GM06990 (cell line): ENCODE measurements at regions not wholly inside any gene's neighbourhood (a gene's known extent, or its start where the extent isn't known, plus 50 kb on each side); places are given as distances from the start of the nearest gene placed in this dataset.

Source experiments
- DNase-seq: peaks from one replicate; pipeline ENCODE4 v3.0.0-alpha.2; 2011; ENCODE audit not compliant: insufficient read length; ENCODE audit errors: extremely low read depth
- H3K27me3 ChIP-seq: replicated peaks from 2 replicates; pipeline ENCODE4 v1.6.0; 2011; ENCODE audit warnings: low read length; ENCODE audit not compliant: control insufficient read depth, insufficient read depth
- H3K36me3 ChIP-seq: 2 replicates; pipeline ENCODE4 v1.5.1; 2011; ENCODE audit warnings: low read length; ENCODE audit not compliant: control insufficient read depth, insufficient read depth
- H3K4me3 ChIP-seq: replicated peaks from 2 replicates; pipeline ENCODE4 v1.5.1; 2011; ENCODE audit warnings: low read depth, mild to moderate bottlenecking, control low read depth, low read length
- TF ChIP-seq, protein P1 (sequence below): IDR thresholded peaks from 2 replicates; pipeline ENCODE4 v1.5.1; 2011; ENCODE audit warnings: low read length, control low read depth, mild to moderate bottlenecking, inconsistent platforms; ENCODE audit not compliant: insufficient read depth, poor library complexity, severe bottlenecking

DNA sequence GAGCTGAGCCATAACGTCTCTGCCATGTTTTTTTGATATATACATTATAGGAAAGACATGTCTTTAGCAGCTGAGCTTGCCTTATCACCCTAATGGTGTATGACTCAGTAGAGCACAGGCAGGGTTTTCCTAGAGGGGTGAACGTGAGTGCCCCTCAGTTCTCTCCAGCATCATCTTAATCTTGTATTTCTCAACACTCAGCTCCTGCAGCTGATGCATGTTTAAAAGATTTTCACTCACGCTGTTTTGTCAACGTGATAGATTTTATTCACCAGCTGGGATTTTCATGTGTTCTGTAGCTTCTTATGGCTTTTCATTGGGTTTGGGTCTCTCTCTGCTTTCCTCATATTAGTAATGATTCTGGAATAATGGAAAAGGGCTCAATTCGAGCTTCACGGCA is 186.0 kb upstream of the PMFBP1 start:
- H3K36me3 ChIP-seq: no peaks in the 10 kb centered on the region
- DNase-seq: no peak

DNA sequence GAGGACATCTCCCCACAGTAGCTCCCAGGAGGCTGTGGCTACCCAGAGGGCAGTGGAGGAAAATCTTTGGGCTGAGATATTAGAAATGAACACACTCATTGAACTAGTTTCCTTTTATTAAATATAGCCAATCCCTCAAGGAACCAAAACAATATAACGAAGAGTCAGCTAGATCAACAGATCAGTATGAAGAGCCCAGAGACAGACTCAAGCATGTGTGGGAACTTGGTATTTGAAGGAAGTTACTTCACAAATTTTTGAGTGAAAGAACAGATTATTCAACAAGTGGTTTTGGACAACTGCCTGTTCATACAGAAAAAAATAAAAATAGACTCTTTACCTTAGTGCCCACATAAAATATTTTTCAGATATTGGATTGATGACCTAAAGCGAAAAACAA is 183.6 kb upstream of the PMFBP1 start:
- no peak for DNase-seq
- Histone ChIP-seq H3K27me3 (no peaks in the 10 kb centered on the region), H3K4me3 (no peak overlapping the region), H3K36me3 (no peaks in the 10 kb centered on the region)
- TF ChIP-seq, protein P1, sequence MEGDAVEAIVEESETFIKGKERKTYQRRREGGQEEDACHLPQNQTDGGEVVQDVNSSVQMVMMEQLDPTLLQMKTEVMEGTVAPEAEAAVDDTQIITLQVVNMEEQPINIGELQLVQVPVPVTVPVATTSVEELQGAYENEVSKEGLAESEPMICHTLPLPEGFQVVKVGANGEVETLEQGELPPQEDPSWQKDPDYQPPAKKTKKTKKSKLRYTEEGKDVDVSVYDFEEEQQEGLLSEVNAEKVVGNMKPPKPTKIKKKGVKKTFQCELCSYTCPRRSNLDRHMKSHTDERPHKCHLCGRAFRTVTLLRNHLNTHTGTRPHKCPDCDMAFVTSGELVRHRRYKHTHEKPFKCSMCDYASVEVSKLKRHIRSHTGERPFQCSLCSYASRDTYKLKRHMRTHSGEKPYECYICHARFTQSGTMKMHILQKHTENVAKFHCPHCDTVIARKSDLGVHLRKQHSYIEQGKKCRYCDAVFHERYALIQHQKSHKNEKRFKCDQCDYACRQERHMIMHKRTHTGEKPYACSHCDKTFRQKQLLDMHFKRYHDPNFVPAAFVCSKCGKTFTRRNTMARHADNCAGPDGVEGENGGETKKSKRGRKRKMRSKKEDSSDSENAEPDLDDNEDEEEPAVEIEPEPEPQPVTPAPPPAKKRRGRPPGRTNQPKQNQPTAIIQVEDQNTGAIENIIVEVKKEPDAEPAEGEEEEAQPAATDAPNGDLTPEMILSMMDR: no peak

More for the DNA sequence above, 186.0 kb upstream of the PMFBP1 start:
- no peak overlapping the region for H3K4me3 ChIP-seq
- TF ChIP-seq, protein P1: no peak
- H3K27me3 ChIP-seq: no peaks in the 10 kb centered on the region

DNA sequence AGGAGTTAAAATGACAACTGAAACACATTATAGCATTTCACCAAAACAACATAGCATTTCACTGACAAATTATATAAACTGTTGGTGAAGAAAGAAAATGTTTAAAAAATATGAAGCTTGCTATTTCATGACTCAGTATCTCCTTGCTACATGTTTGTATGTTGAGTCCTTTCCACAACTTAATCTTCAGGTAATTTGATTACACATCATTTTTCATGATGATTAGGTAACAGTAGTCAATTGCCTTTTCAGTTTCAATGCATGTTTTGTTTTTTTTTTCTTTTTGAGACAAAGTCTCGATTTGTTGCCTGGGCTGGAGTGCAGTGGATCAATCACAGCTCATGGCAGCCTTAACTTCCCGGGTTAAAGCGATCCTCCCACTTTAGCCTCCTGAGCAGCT is 177.8 kb upstream of the PMFBP1 start:
- H3K4me3 ChIP-seq: no peak overlapping the region
- no peaks in the 10 kb centered on the region for H3K36me3 ChIP-seq
- H3K27me3 ChIP-seq: no peaks in the 10 kb centered on the region
- TF ChIP-seq, protein P1: no peak
- no peak for DNase-seq

DNA sequence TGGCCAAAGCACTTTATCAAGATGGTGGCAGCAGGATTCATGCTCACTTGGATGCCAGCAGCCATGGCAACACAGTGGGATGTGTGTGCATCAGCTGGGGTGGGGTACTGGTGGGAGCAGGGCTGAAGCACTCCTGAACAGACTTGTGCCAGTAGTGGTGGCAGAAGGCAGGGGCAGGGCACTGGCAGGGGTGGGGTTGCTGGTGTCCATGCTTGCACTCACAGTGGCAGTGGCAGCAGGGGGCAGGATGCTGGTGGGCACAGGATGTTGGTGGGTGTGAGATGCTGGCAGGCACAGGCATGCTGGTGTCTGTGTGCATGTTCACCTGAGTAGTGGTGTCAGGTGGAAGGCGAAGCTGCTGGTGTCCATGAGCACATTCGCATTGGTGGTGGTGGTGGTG is 161.0 kb upstream of the PMFBP1 start:
- no peaks in the 10 kb centered on the region for H3K36me3 ChIP-seq
- TF ChIP-seq, protein P1: no peak
- no peak overlapping the region for H3K4me3 ChIP-seq
- no peak for DNase-seq
- H3K27me3 ChIP-seq: no peaks in the 10 kb centered on the region

DNA sequence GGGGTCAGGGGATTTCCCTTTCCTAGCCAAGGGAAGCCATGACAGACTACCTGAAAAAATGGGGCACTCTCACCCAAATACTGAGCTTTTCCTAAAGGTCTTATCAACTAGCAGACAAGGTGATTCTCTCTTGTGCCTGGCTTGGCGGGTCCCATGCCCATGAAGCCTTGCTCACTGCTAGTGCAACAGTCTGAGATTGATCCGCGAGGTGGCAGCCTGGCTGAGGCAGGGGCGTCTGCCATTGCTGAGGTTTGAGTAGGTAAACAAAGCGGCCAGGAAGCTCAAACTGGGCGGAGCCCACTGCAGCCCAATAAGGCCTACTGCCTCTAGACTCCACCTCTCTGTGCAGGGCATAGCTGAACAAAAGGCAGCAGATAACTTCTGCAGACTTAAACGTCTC is 152.6 kb upstream of the PMFBP1 start:
- TF ChIP-seq, protein P1: no peak
- no peak for DNase-seq
- Histone ChIP-seq H3K36me3 (no peaks in the 10 kb centered on the region), H3K4me3 (no peak overlapping the region), H3K27me3 (no peaks in the 10 kb centered on the region)

DNA sequence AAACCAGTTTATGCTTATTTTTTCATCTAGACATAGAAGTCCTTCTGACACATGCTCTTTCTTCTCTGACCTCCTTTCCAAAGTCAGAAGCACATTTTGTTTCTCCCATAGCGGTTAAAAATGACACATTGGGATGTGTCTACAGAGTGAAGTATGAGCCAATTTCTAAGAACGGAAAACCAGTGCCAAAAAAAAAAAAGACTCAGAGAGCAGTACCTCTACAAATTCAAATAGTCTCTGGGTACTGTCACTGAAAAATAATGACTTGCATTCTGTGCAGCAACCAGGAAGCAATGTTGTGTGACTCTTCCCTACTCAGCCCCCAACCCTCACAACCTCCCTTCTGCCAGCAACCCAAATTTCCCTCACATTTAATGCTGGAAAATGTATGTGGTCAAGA is 145.5 kb upstream of the PMFBP1 start:
- H3K4me3 ChIP-seq: no peak overlapping the region
- H3K27me3 ChIP-seq: no peaks in the 10 kb centered on the region
- no peaks in the 10 kb centered on the region for H3K36me3 ChIP-seq
- TF ChIP-seq, protein P1: no peak
- no peak for DNase-seq
